KOPT-K1 (cell line): ENCODE measurements at regions not wholly inside any gene's neighbourhood (a gene's known extent, or its start where the extent isn't known, plus 50 kb on each side); places are given as distances from the start of the nearest gene placed in this dataset.
"Not testable (repeated sequence)": the region's sequence is repeated elsewhere in the genome, so short reads cannot be mapped to it uniquely, and the experiment has no call there.

Experiments used
- H3K27ac ChIP-seq: fragments of 200-600 bp; sonication (generic); 2 replicates; pipeline ENCODE4 v1.5.1; 2016; ENCODE audit warnings: antibody characterized with exemption, mild to moderate bottlenecking, low read depth, low read length; ENCODE audit not compliant: poor library complexity, severe bottlenecking
- H3K36me3 ChIP-seq: fragments of 200-600 bp; sonication (generic); 2 replicates; pipeline ENCODE4 v1.5.1; 2017; ENCODE audit warnings: antibody characterized with exemption, mild to moderate bottlenecking, low read length, moderate library complexity; ENCODE audit not compliant: insufficient read depth
- H3K9me3 ChIP-seq: fragments of 200-600 bp; sonication (generic); 2 replicates; pipeline ENCODE4 v1.5.1; 2017; ENCODE audit warnings: antibody characterized with exemption, low read length, mild to moderate bottlenecking; ENCODE audit not compliant: insufficient read depth, poor library complexity, severe bottlenecking

- not testable (repeated sequence) for H3K36me3 ChIP-seq, H3K27ac ChIP-seq
- peaks cover 31% of the 10 kb centered on the region for H3K9me3 ChIP-seq
Measured at GRCh38 chr7:56367914-56368313, 251.7 kb upstream of the NUPR2 start.

GRCh38 chr7:56367411-56367810, 251.2 kb upstream of the NUPR2 start:
- H3K36me3 ChIP-seq, H3K27ac ChIP-seq: not testable (repeated sequence)
- peaks cover 31% of the 10 kb centered on the region for H3K9me3 ChIP-seq

- not testable (repeated sequence) for H3K36me3 ChIP-seq, H3K27ac ChIP-seq
- peaks cover 28% of the 10 kb centered on the region for H3K9me3 ChIP-seq
Measured at GRCh38 chr7:56366701-56367100, 250.5 kb upstream of the NUPR2 start.

GRCh38 chr7:56352576-56352975, 236.4 kb upstream of the NUPR2 start:
- not testable (repeated sequence) for H3K36me3 ChIP-seq, H3K27ac ChIP-seq, H3K9me3 ChIP-seq

GRCh38 chr7:56351181-56351580, 235.0 kb upstream of the NUPR2 start:
- not testable (repeated sequence) for H3K27ac ChIP-seq, H3K36me3 ChIP-seq, H3K9me3 ChIP-seq

- not testable (repeated sequence) for H3K27ac ChIP-seq, H3K36me3 ChIP-seq, H3K9me3 ChIP-seq
Measured at GRCh38 chr7:56348311-56348710, 232.1 kb upstream of the NUPR2 start.

- not testable (repeated sequence) for H3K9me3 ChIP-seq, H3K27ac ChIP-seq, H3K36me3 ChIP-seq
Measured at GRCh38 chr7:56328327-56328726, 212.1 kb upstream of the NUPR2 start.

GRCh38 chr7:56290548-56290947, 174.3 kb upstream of the NUPR2 start:
- Histone ChIP-seq H3K36me3 (no peaks in the 10 kb centered on the region), H3K9me3 (no peaks in the 10 kb centered on the region)

GRCh38 chr7:56287429-56288138, 171.4 kb upstream of the NUPR2 start:
- Histone ChIP-seq H3K9me3 (no peaks in the 10 kb centered on the region), H3K27ac (no peak overlapping the region), H3K36me3 (no peaks in the 10 kb centered on the region)

More at GRCh38 chr7:56290548-56290947, 174.3 kb upstream of the NUPR2 start:
- no peak overlapping the region for H3K27ac ChIP-seq

- H3K27ac ChIP-seq: no peak overlapping the region
- H3K9me3 ChIP-seq: peaks cover 27% of the 10 kb centered on the region
- H3K36me3 ChIP-seq: no peaks in the 10 kb centered on the region
Measured at GRCh38 chr7:56256108-56256507, 139.9 kb upstream of the NUPR2 start.

- Histone ChIP-seq H3K36me3 (no peaks in the 10 kb centered on the region), H3K27ac (no peak overlapping the region), H3K9me3 (peaks cover 23% of the 10 kb centered on the region)
Measured at GRCh38 chr7:56250135-56250534, 133.9 kb upstream of the NUPR2 start.

GRCh38 chr7:56229631-56230030, 113.4 kb upstream of the NUPR2 start:
- no peaks in the 10 kb centered on the region for H3K36me3 ChIP-seq
- no peak overlapping the region for H3K27ac ChIP-seq
- H3K9me3 ChIP-seq: no peaks in the 10 kb centered on the region

- Histone ChIP-seq H3K9me3 (peaks cover 5% of the 10 kb centered on the region), H3K36me3 (no peaks in the 10 kb centered on the region), H3K27ac (no peak overlapping the region)
Measured at GRCh38 chr7:56222866-56223265, 106.6 kb upstream of the NUPR2 start.

GRCh38 chr7:56219017-56219416, 102.8 kb upstream of the NUPR2 start:
- no peaks in the 10 kb centered on the region for H3K36me3 ChIP-seq
- H3K27ac ChIP-seq: no peak overlapping the region
- peaks cover 25% of the 10 kb centered on the region for H3K9me3 ChIP-seq

GRCh38 chr7:56218510-56218909, 102.3 kb upstream of the NUPR2 start:
- Histone ChIP-seq H3K27ac (no peak overlapping the region), H3K36me3 (no peaks in the 10 kb centered on the region), H3K9me3 (peaks cover 25% of the 10 kb centered on the region)

GRCh38 chr7:56213574-56213973, 97.4 kb upstream of the NUPR2 start:
- Histone ChIP-seq H3K9me3 (peaks cover 27% of the 10 kb centered on the region), H3K36me3 (no peaks in the 10 kb centered on the region), H3K27ac (no peak overlapping the region)
